ENCODE measurements at regions not wholly inside any gene's neighbourhood (a gene's known extent, or its start where the extent isn't known, plus 50 kb on each side); places are given as distances from the start of the nearest gene placed in this dataset.

DNA sequence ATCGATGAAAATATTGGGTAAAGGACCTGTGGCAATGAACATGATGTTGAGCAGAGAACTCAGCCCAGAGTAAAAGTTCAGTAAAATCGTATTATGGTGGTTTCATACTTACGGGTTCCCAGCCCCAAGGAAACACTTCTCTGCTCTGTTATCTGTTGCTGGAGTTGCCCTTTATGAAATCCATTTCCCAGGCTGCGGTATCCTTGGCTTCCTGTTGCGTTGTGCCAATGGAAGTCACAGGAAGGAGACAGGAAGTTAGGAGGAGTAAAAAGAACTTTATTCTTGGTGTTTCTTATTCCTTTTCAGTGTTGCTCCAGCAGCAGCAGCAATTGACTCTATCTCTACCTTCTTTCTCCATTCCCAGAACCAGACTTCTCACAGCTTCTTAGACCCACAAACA is 965.2 kb downstream of the VRK1 start (continued):
- TF ChIP-seq PRDM4 (tag by site-specific recombination; IDR thresholded peaks at IDR 0.05) (no peak), ZBTB49 (tag by site-specific recombination; IDR thresholded peaks at IDR 0.05; ENCODE audit: low read depth) (no peak)
- TF ChIP-seq, protein P1, sequence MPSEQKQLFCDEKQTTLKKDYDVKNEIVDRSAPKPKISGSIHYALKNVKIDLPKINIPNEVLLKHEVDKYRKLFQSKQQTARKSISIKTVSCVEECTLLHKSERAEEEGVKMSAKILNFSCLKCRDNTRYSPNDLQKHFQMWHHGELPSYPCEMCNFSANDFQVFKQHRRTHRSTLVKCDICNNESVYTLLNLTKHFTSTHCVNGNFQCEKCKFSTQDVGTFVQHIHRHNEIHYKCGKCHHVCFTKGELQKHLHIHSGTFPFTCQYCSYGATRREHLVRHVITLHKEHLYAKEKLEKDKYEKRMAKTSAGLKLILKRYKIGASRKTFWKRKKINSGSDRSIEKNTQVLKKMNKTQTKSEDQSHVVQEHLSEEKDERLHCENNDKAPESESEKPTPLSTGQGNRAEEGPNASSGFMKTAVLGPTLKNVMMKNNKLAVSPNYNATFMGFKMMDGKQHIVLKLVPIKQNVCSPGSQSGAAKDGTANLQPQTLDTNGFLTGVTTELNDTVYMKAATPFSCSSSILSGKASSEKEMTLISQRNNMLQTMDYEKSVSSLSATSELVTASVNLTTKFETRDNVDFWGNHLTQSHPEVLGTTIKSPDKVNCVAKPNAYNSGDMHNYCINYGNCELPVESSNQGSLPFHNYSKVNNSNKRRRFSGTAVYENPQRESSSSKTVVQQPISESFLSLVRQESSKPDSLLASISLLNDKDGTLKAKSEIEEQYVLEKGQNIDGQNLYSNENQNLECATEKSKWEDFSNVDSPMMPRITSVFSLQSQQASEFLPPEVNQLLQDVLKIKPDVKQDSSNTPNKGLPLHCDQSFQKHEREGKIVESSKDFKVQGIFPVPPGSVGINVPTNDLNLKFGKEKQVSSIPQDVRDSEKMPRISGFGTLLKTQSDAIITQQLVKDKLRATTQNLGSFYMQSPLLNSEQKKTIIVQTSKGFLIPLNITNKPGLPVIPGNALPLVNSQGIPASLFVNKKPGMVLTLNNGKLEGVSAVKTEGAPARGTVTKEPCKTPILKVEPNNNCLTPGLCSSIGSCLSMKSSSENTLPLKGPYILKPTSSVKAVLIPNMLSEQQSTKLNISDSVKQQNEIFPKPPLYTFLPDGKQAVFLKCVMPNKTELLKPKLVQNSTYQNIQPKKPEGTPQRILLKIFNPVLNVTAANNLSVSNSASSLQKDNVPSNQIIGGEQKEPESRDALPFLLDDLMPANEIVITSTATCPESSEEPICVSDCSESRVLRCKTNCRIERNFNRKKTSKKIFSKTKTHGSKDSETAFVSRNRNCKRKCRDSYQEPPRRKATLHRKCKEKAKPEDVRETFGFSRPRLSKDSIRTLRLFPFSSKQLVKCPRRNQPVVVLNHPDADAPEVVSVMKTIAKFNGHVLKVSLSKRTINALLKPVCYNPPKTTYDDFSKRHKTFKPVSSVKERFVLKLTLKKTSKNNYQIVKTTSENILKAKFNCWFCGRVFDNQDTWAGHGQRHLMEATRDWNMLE (tag by site-specific recombination; conservative IDR thresholded peaks at IDR 0.05; ENCODE audit: low read depth), result no peak

DNA sequence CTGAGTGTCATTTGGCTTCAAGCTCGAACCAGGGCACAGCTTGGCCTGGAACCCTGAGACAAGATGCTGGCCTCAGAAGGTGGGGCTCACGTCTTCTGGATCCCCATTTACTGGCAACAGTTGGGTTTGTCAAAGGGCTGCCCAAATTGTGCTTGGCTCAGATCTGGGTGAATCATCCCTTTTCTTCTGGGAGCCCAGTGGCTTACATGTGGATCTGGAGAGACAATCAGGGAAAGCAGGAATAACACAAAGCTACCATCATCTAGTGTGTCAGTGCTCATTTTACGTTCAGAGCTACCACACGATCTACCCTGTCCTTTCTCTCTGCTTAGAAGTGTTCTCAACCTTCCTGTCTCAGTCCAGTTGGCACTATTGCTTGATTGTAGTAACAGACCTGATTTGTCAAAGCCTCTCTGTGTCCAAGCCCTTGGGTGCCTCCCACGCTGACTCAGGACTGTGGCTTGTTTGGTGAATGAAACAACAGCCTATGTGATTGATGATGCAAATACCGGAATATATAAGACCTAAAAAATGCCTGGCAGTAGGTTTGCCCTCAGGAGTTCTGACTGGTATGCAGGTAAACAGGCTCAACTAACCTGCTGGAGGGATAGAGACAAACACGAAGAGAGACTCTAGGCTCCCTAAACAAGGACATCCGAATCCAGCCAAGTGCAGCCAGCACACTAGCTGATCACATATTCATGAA is 974.3 kb downstream of the VRK1 start:
- ChIA-PET CTCF (no interaction called here), POLR2A (no interaction called here)
- no peak for TF ChIP-seq GFI1B (tag by site-specific recombination; IDR thresholded peaks at IDR 0.05)
- TF ChIP-seq ZNF701 (tag by site-specific recombination; IDR thresholded peaks at IDR 0.05), result no peak
- TF ChIP-seq ZNF394 (tag by site-specific recombination; IDR thresholded peaks at IDR 0.05; ENCODE audit: borderline replicate concordance), result no peak
- no peak for TF ChIP-seq YY1 (tag by site-specific recombination; IDR thresholded peaks at IDR 0.05)
- TF ChIP-seq TSHZ1 (tag by site-specific recombination; IDR thresholded peaks at IDR 0.05; ENCODE audit: borderline replicate concordance), result no peak
- no peak for TF ChIP-seq ZNF146 (tag by site-specific recombination; IDR thresholded peaks at IDR 0.05)
- Histone ChIP-seq H3K27ac (ENCODE audit: extremely low read depth, low read depth, low read length) (no peak overlapping the region), H3K36me3 (ENCODE audit: control insufficient read depth in 2 of 2, insufficient read depth in 1 of 2, low read length in 2 of 2) (no peaks in the 10 kb centered on the region), H3K4me3 (ENCODE audit: low read depth, low read length) (no peak overlapping the region), H3K9me3 (ENCODE audit: control insufficient read depth, insufficient read depth, low read depth, low read length) (no peaks in the 10 kb centered on the region), H3K4me1 (ENCODE audit: control insufficient read depth, insufficient read depth, low read length) (no peaks in the 10 kb centered on the region)
